Activated CD8-positive, alpha-beta memory T cell treated with anti-CD3 and anti-CD28 coated beads, Interleukin-2, amount 50 U/mL, for 4 hours (primary cell): ENCODE measurements at regions not wholly inside any gene's neighbourhood (a gene's known extent, or its start where the extent isn't known, plus 50 kb on each side); places are given as distances from the start of the nearest gene placed in this dataset.
"Not testable (repeated sequence)": the region's sequence is repeated elsewhere in the genome, so short reads cannot be mapped to it uniquely, and the experiment has no call there.

Experiments used
- DNase-seq: peaks from one replicate; pipeline ENCODE4 v3.0.0-alpha.2; 2020

DNA sequence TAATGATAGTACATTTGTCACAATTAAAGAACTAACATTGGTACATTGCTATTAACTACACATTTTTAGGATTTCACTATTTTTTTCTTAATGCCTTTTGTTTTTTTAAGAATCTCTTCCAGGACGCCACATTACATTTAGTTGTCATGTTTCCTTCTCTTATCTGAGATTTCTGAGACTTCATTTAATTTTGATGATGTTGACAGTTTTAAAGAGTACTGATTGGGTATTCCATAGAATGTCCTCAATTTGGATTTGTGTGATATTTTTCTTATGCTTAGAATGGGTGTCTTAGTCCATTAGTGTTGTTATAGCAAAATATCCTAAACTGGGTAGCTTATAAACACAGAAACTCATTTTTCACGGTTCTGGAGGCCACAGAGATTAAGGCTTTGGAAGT, 1095.5 kb upstream of the LCORL start:
- no peak for DNase-seq

DNA sequence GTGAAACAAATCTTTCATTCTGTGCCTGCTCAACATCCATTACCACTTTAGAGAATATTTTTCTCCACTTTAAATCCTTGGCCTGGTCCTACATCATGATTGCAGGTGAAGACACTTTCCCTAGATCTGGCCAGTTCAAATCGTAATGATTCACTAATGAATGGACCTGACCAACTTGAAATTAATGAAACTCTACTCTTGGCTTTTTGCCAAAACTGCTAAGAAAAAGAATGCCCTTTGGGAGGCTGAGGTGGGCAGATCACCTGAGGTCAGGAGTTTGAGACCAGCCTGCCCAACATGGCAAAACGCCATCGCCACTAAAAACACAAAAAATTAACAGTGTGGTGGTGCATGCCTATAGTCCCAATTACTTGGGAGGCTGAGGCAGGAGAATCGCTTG, 1082.6 kb upstream of the LCORL start:
- DNase-seq, result no peak

DNA sequence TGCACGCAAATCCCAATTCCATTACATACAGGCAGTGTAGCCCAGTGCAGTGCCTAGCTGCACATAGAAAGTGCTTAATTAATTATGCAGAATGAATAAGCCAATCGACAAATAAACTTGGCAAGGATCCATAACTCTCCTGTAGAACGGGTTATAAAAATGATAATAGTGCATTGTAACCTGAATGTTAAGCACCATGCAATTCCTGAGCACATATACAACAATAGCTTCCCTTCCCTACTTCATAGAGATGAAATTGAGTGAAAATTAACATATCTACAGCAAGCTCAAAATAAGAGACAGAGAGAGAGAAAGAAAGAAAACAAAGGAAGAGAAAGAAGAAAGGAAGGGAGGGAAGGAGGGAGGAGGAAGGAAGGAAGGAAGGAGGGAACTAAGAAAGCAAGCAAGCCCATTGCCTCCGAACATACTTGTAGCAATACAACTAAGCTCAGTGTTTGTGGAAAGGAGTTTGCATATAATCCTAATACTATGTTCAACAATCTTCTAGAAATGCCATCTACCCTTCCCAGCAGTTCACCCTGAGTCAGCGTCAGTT, 1074.0 kb upstream of the LCORL start:
- DNase-seq, result no peak

DNA sequence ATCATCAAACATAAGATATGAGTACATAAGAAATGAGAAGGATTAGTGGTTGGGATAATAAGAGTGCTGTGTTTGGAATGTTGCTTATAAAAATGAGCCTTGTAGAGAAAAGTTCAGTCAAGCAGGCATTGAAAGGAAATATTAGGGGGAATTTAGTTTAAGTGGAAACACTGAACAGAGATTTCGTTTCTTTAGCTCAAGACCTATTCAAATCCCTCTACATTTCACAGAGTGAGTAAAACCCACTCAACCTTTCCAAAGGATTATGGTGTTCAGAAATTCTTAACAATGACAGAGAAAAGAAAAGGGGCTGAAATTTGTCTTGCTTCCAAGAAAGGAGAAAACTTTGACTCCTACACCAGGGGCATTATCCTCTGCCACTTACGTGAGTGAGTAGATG, 1072.4 kb upstream of the LCORL start:
- DNase-seq, result no peak

DNA sequence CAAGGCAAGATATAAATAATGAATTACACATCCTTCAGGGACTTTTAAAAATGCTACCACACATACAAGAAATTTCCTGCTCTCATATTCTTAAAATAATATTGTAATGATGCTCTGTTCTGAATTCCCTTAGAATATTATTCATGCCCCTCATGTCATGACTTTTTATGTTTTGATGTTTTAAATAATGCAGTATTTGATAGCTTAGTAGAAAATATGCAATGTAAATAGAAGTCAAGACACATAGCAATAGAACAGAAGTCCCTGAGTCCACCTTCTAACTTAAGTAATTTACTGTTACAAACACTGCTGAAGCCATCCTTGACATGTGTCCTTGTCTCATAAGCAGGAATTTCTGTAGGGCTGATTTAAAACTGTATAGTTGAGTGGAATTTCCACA, 1071.2 kb upstream of the LCORL start:
- no peak for DNase-seq

DNA sequence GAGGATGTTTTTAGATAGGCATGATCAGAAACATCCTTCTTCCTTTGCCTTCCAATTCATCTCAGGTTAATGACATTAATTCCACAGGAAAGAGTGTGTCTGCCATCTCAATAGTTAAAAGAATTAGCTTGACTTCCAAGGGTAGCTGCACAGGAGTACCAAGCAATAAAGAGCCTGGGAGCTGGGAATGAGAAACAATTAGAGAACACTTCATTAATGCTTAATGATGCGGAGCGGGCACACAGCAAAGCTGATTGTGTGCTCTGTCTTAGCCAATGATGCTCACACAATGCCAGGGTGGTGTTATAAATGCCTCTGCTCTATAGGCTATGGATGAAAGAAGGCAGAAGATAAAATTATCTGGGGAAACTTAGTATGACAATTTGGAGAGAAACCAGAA, 1052.5 kb upstream of the LCORL start:
- DNase-seq, result no peak

DNA sequence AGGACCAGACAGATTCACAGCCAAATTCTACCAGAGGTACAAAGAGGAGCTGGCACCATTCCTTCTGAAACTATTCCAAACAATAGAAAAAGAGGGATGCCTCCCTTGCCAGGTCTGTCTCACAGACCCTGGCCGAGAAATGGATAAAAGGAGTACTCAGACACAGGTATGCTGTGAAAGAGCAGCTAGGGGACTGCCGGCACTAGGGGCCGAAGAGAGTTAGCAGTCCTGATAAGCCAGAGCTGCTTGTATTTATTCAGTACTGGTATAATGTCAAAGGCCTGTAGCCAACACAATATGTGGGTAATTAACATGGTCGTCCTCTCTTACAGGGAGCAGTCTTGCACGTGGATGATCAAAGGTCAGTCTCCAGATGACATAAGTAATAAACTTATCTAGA, 1042.1 kb upstream of the LCORL start:
- no peak for DNase-seq

DNA sequence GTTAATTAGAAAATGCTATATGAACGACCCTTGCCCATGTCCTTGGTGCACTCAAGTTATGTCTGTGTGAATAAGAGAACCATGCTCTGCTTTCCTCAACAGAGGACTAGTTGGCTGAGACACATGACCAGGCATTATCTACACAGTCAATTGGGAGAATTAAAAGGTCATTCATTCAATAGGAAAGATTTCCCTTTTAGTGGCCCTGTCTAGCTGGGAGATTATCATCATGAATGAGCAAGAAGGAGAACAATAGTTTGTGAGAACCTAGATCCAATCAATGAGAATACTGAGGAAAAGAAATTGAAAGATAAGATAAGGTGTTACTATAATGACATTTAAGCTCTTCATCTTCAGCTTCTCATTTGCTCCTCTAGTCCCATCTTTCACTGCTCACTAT, 1033.4 kb upstream of the LCORL start:
- DNase-seq, result no peak

DNA sequence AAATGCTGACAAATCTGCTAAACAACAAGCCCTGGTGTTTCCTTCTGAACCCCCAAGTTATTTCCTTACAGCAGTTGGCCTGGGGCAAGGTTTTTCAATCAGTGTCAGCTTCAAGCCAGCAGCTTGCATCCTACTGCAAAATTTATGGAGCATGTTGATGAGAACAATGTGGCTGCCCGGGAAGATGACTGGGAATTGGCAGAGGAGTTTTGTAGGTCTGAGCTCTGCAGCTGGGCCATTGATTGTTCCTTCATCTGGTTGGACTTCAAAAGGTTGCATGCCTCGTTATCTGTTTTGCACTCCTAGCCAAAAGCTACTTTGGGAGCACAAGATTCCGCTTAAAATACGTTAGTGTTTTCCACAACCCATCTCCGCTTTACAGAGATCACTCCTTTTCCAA, 1030.3 kb upstream of the LCORL start:
- DNase-seq, result no peak

DNA sequence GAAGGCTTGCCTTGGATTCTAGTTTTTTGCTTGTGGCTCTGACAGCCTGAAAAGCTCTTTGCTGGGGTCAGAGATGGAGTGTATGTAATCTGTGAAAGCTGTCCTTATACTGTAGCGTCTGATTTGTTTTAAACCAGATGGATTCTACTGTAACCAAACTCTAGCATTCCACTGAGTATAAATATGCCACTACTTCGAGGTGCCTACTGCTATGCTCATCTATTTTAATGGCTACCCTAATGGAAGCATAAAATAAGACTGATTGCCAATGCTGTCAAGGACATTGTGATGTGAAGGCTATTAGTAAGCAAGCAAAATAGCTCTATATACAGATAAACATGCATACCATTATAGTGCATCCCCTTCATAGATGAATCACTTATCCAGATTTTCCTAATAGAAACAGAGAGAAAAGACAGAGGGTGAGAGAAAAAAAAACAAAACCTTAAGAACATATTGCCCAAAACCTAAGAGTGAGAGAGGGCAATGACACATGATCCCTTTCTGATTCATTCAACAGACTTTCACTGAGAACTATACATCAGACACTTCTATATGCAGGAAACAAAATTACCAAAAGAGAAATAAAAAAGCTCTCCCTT, 1025.8 kb upstream of the LCORL start:
- no peak for DNase-seq

DNA sequence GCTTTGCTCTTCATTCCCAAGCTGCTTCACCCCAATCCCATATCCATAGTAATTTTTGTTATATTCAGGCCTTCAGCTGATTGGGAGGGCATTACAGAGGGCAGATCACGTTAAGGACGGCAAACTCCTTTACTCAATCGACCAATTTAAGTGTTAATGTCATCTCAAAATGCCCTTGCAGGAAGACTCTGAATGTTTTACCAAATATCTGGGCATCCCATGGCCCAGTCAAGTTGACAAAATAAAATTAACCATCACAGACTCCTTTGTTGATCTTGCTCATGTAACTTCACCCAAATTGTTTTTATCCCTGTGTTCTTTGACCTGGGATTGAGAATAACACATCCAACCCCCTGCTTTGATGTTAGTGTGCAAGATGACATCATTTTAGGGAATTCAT, 1018.3 kb upstream of the LCORL start:
- no peak for DNase-seq

DNA sequence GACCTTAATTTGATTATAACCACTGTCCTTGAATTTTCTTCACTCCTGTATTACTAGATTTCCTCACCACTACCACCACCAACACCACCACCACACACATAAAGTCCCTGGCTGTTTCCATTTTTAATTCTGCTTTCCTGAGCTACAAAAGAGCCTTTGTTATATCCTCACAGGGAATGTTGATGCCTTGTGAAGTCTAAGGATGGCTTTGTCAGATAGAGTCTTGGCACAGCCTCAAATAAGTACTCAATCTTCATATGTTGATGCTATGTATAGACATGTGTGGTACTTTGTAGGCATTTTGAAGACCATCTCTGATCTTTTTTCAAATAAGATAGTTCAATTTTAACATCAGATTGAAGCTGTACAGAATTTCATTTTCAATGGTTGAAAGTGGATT, 1016.7 kb upstream of the LCORL start:
- no peak for DNase-seq

DNA sequence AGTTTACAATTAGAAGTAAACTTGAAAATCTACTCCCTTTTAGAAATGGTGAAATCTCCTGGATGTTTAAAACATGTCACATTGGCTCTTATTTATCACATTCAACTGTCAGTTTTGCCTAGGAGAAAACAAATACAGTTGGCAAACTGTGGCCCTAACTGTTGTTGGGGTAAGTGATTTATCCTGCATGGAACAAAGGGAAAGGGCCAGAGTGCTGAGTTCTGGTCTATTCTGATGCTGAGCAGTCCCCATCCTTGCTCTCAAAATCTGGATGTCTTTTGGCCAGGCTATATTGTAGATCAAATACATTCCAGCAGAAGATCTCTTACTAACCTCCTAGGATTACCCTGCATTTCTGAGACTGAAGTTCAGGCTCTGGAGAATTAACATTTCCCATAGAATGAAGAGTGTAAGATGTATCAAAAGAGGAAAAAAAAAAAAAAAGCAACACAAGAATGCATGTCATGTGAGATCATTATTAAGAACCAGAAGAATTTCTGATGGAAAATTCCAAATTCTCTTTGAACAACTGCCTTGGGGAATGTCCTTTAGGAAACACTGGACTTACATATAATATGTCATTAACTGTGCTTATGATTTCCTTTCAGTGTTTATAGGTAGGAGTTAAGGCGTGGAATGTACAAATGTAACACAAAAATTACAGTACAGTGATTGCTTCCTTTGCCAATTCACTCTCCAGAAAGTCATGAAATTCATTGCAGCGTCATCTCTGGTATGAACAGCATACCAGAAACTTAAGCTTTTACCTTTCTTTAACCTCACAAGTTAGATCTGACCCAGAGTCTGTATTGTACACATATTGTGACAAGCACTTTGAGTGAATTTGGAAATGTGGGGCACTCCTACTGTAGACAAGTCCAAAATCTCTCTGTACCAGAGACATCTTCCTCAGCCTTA, 1012.5 kb upstream of the LCORL start:
- DNase-seq, result no peak

DNA sequence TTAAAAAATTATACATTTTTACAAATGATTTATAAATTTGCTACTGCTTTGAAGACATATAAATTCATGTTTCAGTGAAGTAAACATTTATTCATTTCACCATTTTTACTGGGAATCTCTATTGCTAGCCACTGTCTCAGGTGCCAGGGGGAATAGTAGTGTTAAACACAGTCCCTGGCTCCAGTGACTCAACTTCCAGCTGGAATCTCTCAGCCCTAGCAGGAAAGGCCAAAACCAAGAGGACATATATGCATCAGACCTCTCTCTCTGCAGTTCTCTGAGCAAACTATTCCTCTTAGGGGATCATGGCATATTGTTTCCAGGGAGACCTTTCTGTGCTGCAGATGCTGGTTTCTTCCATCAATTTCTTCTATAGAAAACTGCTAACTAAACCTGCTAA, 1009.0 kb upstream of the LCORL start:
- no peak for DNase-seq

DNA sequence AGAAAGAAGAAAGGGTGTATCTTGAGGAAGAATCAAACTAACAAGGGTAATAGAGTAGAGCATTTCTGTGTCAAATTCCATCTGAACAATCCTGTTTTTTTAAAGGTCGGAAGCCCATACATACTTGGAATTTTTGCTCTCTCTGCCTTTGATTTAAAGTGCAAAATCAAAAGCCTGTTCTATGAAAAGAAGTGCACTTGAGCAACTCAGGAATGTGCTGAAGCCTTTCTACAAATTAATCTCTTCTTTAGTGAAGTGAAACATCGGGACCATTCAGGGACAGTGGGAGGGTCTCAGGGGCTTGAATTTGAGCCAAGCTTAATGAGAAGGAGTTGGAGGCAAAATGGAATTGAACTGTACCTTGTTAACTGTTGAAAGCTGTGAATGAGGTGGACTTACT, 1008.5 kb upstream of the LCORL start:
- no peak for DNase-seq

DNA sequence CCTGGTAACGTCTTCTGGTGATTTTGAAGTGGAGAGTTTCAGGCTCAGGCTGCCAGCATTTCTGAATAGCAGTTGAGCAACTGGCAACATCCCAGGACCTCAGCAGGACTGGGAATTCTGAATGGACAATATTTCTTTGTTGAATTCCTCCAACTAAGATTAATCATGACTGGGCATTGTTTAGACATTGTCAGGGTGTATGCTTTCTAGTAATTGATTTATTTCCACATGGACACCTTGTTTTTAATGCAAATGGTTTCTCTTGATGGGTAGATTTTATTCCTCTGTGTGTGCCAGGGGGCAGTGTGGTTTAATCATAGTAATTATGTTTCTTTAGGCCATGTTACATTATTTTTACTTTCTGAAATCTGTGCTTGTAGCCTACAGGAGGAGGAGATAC, 1004.7 kb upstream of the LCORL start:
- DNase-seq, result no peak

DNA sequence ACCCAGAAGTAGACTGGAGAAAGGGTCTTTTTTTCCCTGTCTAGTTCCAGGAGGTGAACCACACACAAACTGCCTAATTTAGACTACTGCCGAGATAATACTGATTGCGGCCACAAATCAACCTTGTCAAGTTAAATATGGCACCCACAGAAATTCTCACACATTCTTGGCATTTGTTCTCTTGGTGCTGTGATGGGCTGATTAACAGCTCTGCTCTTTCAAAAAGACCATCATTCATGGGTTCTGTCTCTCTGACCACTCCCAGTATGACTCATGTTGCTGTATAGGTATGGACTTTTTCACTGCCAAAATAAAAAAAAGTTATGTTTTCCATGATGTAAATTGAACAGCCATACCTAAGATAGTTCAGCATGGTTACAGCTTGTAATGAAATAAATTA, 1003.5 kb upstream of the LCORL start:
- DNase-seq, result no peak

DNA sequence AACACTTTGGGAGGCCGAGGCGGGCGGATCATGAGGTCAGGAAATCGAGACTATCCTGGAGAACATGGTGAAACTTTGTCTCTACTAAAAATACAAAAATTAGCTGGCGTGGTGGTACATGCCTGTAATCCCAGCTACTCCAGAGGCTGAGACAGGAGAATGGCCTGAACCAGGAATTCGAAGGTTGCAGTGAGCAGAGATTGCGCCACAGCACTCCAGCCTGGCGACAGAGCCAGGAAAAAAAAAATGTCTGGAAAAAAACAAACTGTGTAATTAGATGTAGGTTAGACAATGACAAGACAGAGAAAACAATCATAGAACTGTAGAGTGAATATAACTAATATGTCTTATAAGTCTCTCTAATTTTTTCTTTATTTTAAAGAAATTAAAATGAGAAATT, 1002.5 kb upstream of the LCORL start:
- DNase-seq, result no peak

DNA sequence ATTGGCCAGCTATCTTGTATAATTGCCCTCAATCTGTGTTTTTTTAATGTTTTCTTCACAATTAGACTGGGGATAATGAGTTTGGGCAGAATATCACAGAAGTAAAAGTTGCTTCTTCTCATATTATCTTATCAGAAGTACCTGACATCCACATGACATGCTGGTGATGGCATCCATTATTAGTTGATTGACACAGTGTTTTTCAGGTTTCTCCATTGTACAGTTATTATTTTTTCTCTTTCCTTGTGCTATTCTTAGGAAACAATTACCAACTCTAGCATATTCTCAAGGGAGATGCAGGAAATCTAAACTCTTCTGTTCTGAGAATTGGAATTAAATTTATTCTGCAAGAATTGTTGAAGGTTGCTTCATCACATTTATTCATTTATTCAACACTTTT, 1000.1 kb upstream of the LCORL start:
- DNase-seq, result no peak

DNA sequence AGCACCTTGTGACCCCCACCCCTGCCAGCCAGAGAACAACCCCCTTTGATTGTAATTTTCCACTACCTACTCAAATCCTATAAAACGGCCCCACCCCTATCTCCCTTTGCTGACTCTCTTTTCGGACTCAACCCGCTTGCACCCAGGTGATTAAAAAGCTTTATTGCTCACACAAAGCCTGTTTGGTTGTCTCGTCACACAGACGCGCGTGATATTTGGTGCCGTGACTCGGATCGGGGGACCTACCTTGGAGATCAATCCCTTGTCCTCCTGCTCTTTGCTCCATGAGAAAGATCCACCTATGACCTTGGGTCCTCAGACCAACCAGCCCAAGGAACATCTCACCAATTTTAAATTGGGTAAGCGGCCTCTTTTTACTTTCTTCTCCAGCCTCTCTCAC, 995.0 kb upstream of the LCORL start:
- not testable (repeated sequence) for DNase-seq

DNA sequence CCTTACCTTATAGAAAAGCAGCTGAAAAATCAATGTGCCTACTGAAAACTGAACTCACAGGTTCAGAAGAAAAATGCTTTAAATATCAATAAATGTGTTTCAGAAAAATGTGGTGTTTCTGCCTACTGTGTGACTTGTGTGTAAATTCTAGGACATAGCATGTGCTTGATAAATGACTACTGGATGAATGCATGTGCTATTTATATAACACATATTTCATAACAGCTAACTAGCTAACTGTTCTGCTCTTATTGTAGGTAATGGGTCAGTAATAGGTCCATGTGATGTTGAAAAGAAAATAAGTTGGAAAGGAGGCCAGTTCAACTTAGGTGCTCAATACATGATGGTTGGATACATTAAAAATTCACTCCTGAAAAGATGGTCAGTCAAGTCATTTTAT, 993.0 kb upstream of the LCORL start:
- DNase-seq, result no peak

DNA sequence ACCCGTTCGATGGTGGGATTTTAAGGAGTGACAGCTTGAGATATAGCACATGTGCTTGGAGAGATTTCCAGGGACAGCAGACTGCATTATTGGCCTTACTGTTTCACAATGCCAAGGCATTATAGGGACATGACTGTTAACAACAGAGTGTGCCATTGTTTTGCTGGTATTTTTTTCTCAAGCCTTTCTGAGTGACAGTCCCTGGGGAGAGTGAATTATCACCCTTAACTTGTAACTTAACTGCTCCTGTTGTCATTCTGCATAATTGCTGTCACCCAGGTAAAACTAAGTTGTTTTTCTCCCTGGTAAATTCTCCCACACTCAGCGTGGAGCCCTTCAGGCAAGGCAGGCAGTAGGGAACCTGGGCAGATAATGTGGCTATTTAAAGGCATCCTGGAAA, 989.2 kb upstream of the LCORL start:
- no peak for DNase-seq

DNA sequence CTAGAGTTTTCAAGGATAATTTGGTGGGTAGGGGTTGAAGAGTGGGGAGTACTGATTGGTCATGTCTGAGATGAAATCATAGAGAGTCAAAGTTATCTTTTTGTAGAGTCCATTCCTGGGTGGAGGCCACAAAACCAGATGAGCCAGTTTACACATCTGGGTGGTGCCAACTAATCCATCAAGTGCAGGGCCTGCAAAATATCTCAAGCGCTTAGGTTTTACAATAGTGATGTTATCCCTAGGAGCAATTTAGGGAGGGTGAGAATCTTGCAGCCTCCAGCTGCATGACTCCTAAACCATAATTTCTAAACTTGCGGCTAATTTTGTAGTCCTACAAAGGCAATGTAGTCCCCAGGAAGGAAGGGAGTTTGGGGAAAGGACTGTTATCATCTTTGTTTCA, 988.3 kb upstream of the LCORL start:
- no peak for DNase-seq

DNA sequence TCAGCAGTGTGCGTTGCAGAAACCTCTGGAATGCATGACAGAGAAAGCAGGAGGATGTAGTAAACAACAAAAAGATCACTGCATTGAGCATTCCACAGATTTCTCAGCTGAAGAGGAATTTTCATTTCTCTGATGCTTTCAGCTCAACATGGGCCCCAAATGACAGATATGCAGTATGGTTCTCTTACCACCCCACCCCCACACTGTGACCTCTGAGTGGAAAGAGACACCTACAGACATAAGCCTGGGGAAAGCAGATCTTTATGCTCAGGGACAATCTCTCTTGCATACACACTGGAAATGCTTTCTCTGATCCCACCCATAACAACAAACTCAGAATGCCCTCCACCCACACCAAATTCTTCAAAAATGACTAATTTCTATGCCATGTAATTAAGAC, 983.7 kb upstream of the LCORL start:
- no peak for DNase-seq

DNA sequence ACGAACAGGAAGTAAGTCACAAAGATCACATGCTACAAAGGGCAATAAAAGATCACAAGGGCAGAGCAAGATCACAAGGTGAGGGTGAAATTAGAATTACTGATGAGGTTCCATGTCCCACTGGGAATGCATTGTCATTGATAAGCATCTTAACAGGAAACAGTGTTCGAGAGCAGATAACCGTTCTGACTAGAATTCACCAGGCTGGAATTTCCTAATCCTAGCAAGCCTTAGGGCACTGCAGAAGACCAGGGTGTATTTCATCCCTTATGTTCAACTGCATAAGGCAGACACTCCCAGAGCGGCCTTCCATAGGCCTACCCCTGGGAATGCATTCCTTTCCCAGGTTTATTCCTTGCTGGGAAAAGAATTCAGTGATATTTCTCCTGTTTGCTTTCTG, 980.6 kb upstream of the LCORL start:
- no peak for DNase-seq
